B cell (primary cell): ENCODE measurements at regions not wholly inside any gene's neighbourhood (a gene's known extent, or its start where the extent isn't known, plus 50 kb on each side); places are given as distances from the start of the nearest gene placed in this dataset.

Source experiments
- CTCF ChIP-seq: fragments of 200-600 bp; IDR thresholded peaks from one replicate; pipeline ENCODE4 v1.8.0; 2022; ENCODE audit warnings: antibody characterized with exemption, mild to moderate bottlenecking
- EZH2 ChIP-seq: IDR thresholded peaks from 2 replicates; pipeline ENCODE4 v1.6.1; 2012; ENCODE audit warnings: borderline replicate concordance, low read depth, mild to moderate bottlenecking, moderate library complexity, low read length; ENCODE audit not compliant: insufficient read depth, poor library complexity, severe bottlenecking

- TF ChIP-seq CTCF (no peak), EZH2 (no peak)
Observed at GRCh38 chr20:11799281-11799684, 118.4 kb upstream of the BTBD3 start.
